ENCODE measurements at regions not wholly inside any gene's neighbourhood (a gene's known extent, or its start where the extent isn't known, plus 50 kb on each side); places are given as distances from the start of the nearest gene placed in this dataset.

DNA sequence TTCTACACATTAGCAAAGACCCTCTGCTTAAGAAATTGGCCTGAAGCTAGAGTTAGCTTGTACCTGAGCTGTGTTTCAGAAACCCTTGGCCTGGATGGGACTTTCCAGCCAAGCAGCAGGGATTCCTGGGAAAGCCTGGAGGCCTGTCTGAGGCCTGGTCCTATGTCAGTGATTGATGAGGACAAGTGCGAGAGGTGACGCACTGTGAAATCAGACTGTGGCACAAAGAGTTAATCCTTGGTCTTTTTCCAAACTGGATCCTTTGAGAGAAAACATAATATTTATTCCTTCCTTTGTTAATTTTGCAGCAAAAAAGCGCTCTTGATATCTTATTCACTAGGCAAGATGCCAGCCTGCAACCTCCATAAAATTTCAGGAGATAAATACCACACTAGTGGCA lies 225.0 kb upstream of the ATP11B start:
- TF ChIP-seq, protein P1, sequence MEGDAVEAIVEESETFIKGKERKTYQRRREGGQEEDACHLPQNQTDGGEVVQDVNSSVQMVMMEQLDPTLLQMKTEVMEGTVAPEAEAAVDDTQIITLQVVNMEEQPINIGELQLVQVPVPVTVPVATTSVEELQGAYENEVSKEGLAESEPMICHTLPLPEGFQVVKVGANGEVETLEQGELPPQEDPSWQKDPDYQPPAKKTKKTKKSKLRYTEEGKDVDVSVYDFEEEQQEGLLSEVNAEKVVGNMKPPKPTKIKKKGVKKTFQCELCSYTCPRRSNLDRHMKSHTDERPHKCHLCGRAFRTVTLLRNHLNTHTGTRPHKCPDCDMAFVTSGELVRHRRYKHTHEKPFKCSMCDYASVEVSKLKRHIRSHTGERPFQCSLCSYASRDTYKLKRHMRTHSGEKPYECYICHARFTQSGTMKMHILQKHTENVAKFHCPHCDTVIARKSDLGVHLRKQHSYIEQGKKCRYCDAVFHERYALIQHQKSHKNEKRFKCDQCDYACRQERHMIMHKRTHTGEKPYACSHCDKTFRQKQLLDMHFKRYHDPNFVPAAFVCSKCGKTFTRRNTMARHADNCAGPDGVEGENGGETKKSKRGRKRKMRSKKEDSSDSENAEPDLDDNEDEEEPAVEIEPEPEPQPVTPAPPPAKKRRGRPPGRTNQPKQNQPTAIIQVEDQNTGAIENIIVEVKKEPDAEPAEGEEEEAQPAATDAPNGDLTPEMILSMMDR (IDR thresholded peaks at IDR 0.05; ENCODE audit: insufficient read depth, low read depth, low read length) = no peak
- TF ChIP-seq EZH2 (IDR thresholded peaks at IDR 0.05; ENCODE audit: insufficient read depth, low read length) = no peak

Data from astrocyte (in vitro differentiated cells and primary cell).